PC-3 (cell line): ENCODE measurements at regions not wholly inside any gene's neighbourhood (a gene's known extent, or its start where the extent isn't known, plus 50 kb on each side); places are given as distances from the start of the nearest gene placed in this dataset.

ENCODE experiments used
- ATAC-seq: fragments of 200-7000 bp; cut with Tn5 transposase; 2 replicates; pipeline ENCODE4 v1.9.1; 2020; ENCODE audit warnings: mild to moderate bottlenecking, moderate library complexity
- BruUV-seq: library from RNA; stranded (reverse); fragments of 400-500 nt; replicated peaks from 2 replicates; lab custom pipeline; 2021; lab: Mats Ljungman, UMichigan
- CTCF ChIA-PET: fragments of 300-600 bp; sonication (Branson Sonifier 250); formaldehyde crosslinking; loops from one replicate; lab custom pipeline; 2022; ENCODE audit warnings: antibody characterized with exemption; lab: Charles Lee
- POLR2A ChIA-PET: fragments of 300-600 bp; sonication (Branson Sonifier 250); formaldehyde crosslinking; loops from one replicate; lab custom pipeline; 2022; ENCODE audit warnings: antibody characterized with exemption; ENCODE audit not compliant: unreplicated experiment; lab: Charles Lee
- DNase-seq: peaks from one replicate; pipeline ENCODE4 v3.0.0-alpha.2; 2015
- H2AFZ ChIP-seq: fragments of 300-600 bp; sonication (generic); 2 replicates; pipeline ENCODE4 v1.6.0; 2016; ENCODE audit warnings: antibody characterized with exemption, low read length
- H3F3A ChIP-seq: fragments of 300-600 bp; sonication (generic); one replicate; pipeline ENCODE4 v1.6.0; 2017; ENCODE audit warnings: antibody characterized with exemption, low read length, control low read depth, mild to moderate bottlenecking; ENCODE audit not compliant: unreplicated experiment
- H3K27ac ChIP-seq: fragments of 300-600 bp; sonication (generic); 2 replicates; pipeline ENCODE4 v1.5.1; 2016; ENCODE audit warnings: mild to moderate bottlenecking, low read length
- H3K27me3 ChIP-seq: fragments of 300-600 bp; sonication (generic); 2 replicates; pipeline ENCODE4 v1.6.1; 2016; ENCODE audit warnings: low read length, mixed read lengths
- H3K36me3 ChIP-seq: fragments of 300-600 bp; sonication (generic); 2 replicates; pipeline ENCODE4 v1.6.1; 2016; ENCODE audit warnings: low read depth, mixed run types, low read length, mixed read lengths
- H3K4me1 ChIP-seq: fragments of 300-600 bp; sonication (generic); 2 replicates; pipeline ENCODE4 v1.5.1; 2016; ENCODE audit warnings: low read length; ENCODE audit not compliant: insufficient read depth
- H3K4me2 ChIP-seq: fragments of 300-600 bp; sonication (generic); 2 replicates; pipeline ENCODE4 v1.6.0; 2016; ENCODE audit warnings: low read length
- H3K4me3 ChIP-seq: fragments of 300-600 bp; sonication (generic); 2 replicates; pipeline ENCODE4 v1.5.1; 2016; ENCODE audit warnings: mild to moderate bottlenecking, low read length, mixed read lengths
- H3K79me2 ChIP-seq: fragments of 300-600 bp; sonication (generic); 2 replicates; pipeline ENCODE4 v1.6.1; 2017; ENCODE audit warnings: low read length, mixed read lengths
- H3K9ac ChIP-seq: fragments of 300-600 bp; sonication (generic); 2 replicates; pipeline ENCODE4 v1.6.0; 2016; ENCODE audit warnings: mild to moderate bottlenecking, low read length
- H3K9me2 ChIP-seq: fragments of 300-600 bp; sonication (generic); replicated peaks from 2 replicates; pipeline ENCODE4 v1.6.1; 2016; ENCODE audit warnings: mixed run types, low read length, mixed read lengths
- H3K9me3 ChIP-seq: fragments of 300-600 bp; sonication (generic); 2 replicates; pipeline ENCODE4 v1.6.1; 2016; ENCODE audit warnings: low read length, mixed read lengths
- H4K20me1 ChIP-seq: fragments of 300-600 bp; sonication (generic); 2 replicates; pipeline ENCODE4 v1.6.1; 2016; ENCODE audit warnings: low read length, mixed read lengths
- CTCF ChIP-seq: fragments of 300-600 bp; sonication (generic); conservative IDR thresholded peaks from 2 replicates; pipeline ENCODE4 v1.5.1; 2017; ENCODE audit warnings: antibody characterized with exemption, low read depth, mild to moderate bottlenecking, low read length
- EZH2 ChIP-seq: fragments of 300-600 bp; sonication (generic); IDR thresholded peaks from one replicate; pipeline ENCODE4 v1.6.1; 2017; ENCODE audit warnings: antibody characterized with exemption, mild to moderate bottlenecking, low read length; ENCODE audit not compliant: unreplicated experiment
- EZH2phosphoT487 ChIP-seq: fragments of 300-600 bp; sonication (generic); IDR thresholded peaks from 2 replicates; pipeline ENCODE4 v1.6.1; 2018; ENCODE audit warnings: mild to moderate bottlenecking, antibody characterized with exemption, low read length, borderline replicate concordance
- intact Hi-C: fragments of 100-400 bp; cut with micrococcal nuclease; formaldehyde crosslinking; loops from 2 replicates; pipeline ENCODE4 v1.9.0; 2023

DNA sequence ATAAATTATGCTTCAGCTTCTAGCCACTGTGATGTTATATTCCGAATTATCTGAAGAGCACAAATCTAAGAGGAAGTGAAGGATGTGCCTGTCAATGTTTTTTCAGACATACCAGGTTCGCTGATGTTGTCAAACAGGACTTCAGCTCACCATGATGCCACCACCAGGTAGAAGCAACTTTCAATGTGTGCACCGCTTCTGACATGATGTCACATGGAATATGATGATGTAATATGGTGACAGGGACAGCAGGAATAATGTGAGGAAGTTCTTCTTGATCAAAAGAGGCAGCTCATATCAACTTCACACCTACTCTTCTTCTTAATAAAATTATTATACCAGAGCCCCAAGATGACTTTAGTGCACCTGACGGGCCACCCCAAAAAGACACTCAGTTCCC, 893.2 kb downstream of the BCL11A start:
- POLR2A ChIA-PET, result no interaction called here
- BruUV-seq, result no TSS peak
- H3K9ac ChIP-seq, result no peak overlapping the region
- no peaks in the 10 kb centered on the region for H3F3A ChIP-seq
- no peak overlapping the region for H2AFZ ChIP-seq
- peaks cover 32% of the 10 kb centered on the region for H3K27me3 ChIP-seq
- TF ChIP-seq EZH2phosphoT487 (no peak), EZH2 (no peak), CTCF (no peak)
- no peaks in the 10 kb centered on the region for H3K79me2 ChIP-seq
- DNase-seq (no peak), ATAC-seq (no peak)
- H3K9me3 ChIP-seq, result no peaks in the 10 kb centered on the region
- CTCF ChIA-PET, result no interaction called here
- no peak overlapping the region for H3K4me3 ChIP-seq
- no peaks in the 10 kb centered on the region for H4K20me1 ChIP-seq
- H3K9me2 ChIP-seq, result no peaks in the 10 kb centered on the region
- H3K4me2 ChIP-seq, result no peak overlapping the region
- H3K36me3 ChIP-seq, result no peaks in the 10 kb centered on the region
- intact Hi-C loops, result no loop called here
- no peaks in the 10 kb centered on the region for H3K4me1 ChIP-seq
- no peak overlapping the region for H3K27ac ChIP-seq

GRCh38 chr2:59658906-59659635, 894.4 kb downstream of the BCL11A start:
- H3K4me3 ChIP-seq, result no peak overlapping the region
- POLR2A ChIA-PET, result no interaction called here
- intact Hi-C loops, result no loop called here
- TF ChIP-seq CTCF, result no peak
- no peak for TF ChIP-seq EZH2phosphoT487
- no peak for TF ChIP-seq EZH2
- DNase-seq, result no peak
- CTCF ChIA-PET, result no interaction called here
- no peaks in the 10 kb centered on the region for H4K20me1 ChIP-seq
- H3K79me2 ChIP-seq, result no peaks in the 10 kb centered on the region
- H2AFZ ChIP-seq, result no peak overlapping the region
- BruUV-seq, result no TSS peak
- no peaks in the 10 kb centered on the region for H3K36me3 ChIP-seq
- H3K9me2 ChIP-seq, result no peaks in the 10 kb centered on the region
- H3K27me3 ChIP-seq, result peaks cover 32% of the 10 kb centered on the region
- H3K4me2 ChIP-seq, result no peak overlapping the region
- H3K27ac ChIP-seq, result no peak overlapping the region
- no peaks in the 10 kb centered on the region for H3K9me3 ChIP-seq
- no peak overlapping the region for H3K9ac ChIP-seq
- H3K4me1 ChIP-seq, result no peaks in the 10 kb centered on the region
- no peaks in the 10 kb centered on the region for H3F3A ChIP-seq
- no peak for ATAC-seq

DNA sequence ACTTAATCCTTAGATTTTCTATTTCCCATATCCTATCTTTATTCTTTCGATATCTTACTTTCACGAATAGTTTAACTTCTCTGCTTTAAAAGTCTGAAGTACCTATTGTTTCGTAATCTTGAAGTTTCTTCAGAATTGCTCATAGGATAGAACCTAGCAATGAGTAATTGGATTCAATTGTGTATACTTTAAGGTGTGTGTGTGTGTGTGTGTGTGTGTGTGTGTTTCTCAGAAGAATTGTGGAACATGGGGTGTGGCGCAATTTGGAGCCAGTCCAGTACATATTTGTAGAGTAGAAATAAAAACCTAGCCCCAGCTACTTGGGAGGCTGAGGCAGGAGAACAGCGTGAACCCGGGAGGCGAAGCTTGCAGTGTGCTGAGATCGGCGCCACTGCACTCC, 897.6 kb downstream of the BCL11A start:
- Histone ChIP-seq H3K27ac (no peak overlapping the region), H3K9me2 (no peaks in the 10 kb centered on the region), H3K4me2 (no peak overlapping the region), H2AFZ (no peak overlapping the region), H3K9ac (no peak overlapping the region), H4K20me1 (no peaks in the 10 kb centered on the region), H3K79me2 (no peaks in the 10 kb centered on the region), H3K9me3 (no peaks in the 10 kb centered on the region), H3F3A (no peaks in the 10 kb centered on the region), H3K4me3 (no peak overlapping the region), H3K36me3 (no peaks in the 10 kb centered on the region), H3K4me1 (no peaks in the 10 kb centered on the region), H3K27me3 (peaks cover 15% of the 10 kb centered on the region; the same call in 1 of the 2 replicates)
- intact Hi-C loops, result no loop called here
- POLR2A ChIA-PET, result no interaction called here
- CTCF ChIA-PET, result no interaction called here
- BruUV-seq, result no TSS peak
- ATAC-seq (no peak), DNase-seq (peak; percentile 11)
- TF ChIP-seq EZH2phosphoT487 (no peak), EZH2 (no peak), CTCF (no peak)
